ENCODE measurements at regions not wholly inside any gene's neighbourhood (a gene's known extent, or its start where the extent isn't known, plus 50 kb on each side); places are given as distances from the start of the nearest gene placed in this dataset.

DNA sequence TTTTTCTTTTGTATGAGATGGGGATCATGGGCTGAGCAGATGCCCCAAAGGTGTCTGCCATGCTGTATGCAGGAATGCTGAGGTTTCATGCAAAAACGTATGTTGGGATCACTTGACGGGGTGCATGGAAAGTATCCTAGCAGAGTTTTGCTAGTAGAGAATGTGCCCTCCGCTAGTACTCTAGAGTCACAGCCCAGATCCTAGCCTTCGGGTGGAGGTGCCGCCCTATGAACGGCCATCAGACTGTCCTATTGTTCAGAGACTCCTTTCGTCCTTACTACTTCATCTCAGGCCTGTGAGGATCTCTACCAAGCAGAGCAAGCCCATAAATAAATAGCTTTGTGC lies 69.6 kb upstream of the SPATA31E1 start:
- H3K4me3 ChIP-seq (ENCODE audit: control insufficient read depth, low read depth, low read length): no peak overlapping the region
- DNase-seq (ENCODE audit: low read depth): no peak
- TF ChIP-seq, protein P1, sequence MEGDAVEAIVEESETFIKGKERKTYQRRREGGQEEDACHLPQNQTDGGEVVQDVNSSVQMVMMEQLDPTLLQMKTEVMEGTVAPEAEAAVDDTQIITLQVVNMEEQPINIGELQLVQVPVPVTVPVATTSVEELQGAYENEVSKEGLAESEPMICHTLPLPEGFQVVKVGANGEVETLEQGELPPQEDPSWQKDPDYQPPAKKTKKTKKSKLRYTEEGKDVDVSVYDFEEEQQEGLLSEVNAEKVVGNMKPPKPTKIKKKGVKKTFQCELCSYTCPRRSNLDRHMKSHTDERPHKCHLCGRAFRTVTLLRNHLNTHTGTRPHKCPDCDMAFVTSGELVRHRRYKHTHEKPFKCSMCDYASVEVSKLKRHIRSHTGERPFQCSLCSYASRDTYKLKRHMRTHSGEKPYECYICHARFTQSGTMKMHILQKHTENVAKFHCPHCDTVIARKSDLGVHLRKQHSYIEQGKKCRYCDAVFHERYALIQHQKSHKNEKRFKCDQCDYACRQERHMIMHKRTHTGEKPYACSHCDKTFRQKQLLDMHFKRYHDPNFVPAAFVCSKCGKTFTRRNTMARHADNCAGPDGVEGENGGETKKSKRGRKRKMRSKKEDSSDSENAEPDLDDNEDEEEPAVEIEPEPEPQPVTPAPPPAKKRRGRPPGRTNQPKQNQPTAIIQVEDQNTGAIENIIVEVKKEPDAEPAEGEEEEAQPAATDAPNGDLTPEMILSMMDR (conservative IDR thresholded peaks at IDR 0.05; ENCODE audit: control insufficient read depth, insufficient read depth, low read depth, low read length): no peak

DNA sequence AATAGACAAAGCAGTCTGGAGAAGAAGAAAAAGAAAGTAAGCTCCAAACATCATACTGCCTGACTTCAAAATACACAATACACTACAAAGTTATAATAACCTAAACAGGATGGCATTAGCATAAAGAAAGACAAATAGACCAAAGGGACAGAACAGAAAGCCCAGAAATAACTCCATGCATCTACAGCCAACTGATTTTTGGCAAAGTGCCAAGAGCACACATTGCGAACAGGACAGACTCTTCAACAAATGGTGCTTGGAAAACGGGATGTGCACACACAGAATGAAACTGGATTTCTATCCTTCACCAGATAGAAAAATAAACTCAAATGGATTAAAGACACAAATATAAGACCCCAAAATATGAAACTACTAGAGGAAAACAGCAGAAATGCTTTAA lies 66.6 kb upstream of the SPATA31E1 start:
- H3K4me3 ChIP-seq (ENCODE audit: control insufficient read depth, low read depth, low read length): no peak overlapping the region
- TF ChIP-seq, protein P1 (conservative IDR thresholded peaks at IDR 0.05; ENCODE audit: control insufficient read depth, insufficient read depth, low read depth, low read length): no peak
- peak; percentile 49 for DNase-seq (ENCODE audit: low read depth)

DNA sequence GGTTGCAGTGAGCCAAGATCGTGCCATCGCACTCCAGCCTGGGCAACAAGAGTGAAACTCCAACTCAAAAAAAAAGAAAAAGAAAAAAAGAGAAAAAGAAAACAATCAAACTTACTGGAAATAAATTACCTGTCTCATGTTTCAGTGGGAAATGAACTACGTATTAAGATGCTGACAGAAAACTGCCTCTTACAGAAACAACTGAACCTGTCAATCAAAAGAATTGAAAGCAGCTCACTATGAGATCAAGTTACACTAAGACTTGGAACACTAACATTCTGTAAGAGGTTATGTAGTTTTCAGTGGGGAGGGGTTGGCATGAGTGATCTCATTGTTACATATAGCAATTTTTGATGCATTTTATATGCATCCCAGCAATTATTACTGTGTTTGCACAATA lies 64.4 kb upstream of the SPATA31E1 start:
- H3K4me3 ChIP-seq (ENCODE audit: control insufficient read depth, low read depth, low read length): no peak overlapping the region
- TF ChIP-seq, protein P1 (conservative IDR thresholded peaks at IDR 0.05; ENCODE audit: control insufficient read depth, insufficient read depth, low read depth, low read length): no peak
- DNase-seq (ENCODE audit: low read depth): no peak

DNA sequence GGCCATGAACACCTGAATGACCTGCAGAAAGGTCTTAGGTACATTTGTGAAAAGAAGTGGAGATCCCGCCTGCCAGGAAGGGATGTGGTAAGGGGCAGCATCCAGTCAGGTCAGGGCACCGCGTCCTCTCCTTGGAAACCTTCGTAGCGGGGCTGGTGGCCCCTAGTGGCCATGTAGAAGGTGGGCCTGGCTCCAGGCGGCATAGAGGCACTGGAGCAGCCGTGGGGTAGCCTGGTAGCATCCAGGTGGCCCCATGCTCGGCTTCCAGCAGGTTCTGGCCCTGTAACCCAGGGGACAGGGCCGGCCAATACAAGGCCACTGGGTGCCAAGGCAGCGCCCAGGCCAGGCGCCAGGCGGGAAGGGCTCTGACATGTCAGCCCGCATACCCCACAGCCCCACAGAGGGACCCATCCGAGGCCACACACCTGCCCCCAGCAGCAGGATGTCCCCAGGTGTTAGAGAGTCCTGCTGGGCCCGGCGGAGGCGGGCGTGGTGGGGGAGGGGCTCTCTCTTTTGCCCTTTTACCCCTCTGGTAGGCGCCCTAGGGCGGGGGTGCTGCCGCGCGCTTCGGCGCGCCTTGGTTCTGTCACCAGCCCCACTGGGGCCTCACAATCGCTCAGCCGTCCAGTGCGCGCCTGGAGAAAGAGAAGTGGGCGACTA lies 58.3 kb upstream of the SPATA31E1 start:
- no peak overlapping the region for H3K4me3 ChIP-seq (ENCODE audit: control insufficient read depth, low read depth, low read length)
- no peak for DNase-seq (ENCODE audit: low read depth)
- TF ChIP-seq, protein P1 (conservative IDR thresholded peaks at IDR 0.05; ENCODE audit: control insufficient read depth, insufficient read depth, low read depth, low read length): no peak

DNA sequence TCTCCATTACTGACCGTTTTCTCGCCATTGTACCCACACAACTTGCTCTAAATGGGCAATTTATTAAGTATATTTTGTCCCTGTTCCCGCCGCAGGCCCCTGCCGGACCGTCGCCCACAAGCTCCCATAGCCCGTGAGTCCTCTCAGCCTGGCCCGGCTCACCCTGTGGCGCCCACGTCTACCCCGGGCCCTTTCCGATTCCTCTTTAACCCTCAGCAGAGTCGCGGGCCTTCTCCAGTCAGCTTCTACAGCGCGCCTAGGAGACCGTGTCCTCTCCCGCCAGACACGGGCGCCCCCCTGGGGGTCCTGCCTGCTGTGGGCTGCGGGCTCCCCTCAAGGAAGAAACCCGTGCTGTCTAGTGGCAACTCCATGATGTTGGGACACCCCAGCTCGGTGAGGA lies 57.8 kb upstream of the SPATA31E1 start:
- H3K4me3 ChIP-seq (ENCODE audit: control insufficient read depth, low read depth, low read length): no peak overlapping the region
- no peak for DNase-seq (ENCODE audit: low read depth)
- TF ChIP-seq, protein P1 (conservative IDR thresholded peaks at IDR 0.05; ENCODE audit: control insufficient read depth, insufficient read depth, low read depth, low read length): no peak

DNA sequence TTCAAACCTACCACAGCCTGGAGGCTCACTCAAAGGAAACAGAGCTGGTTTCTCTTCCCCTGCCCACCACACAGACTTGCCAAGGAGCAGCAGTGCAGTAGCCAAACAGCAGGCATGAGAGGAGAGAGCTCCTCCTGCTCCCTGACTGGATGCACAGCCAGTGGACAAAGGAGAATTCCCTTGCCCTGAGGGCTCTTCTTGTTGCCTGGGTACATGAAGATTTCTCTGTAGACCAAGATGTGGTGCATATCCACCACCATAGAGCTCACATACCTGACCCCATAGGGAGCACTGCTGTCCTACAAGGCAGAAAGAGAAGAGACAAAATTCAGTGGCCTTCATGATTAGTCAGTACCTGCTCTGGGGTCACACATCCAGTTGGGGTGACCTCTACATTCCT lies 56.3 kb upstream of the SPATA31E1 start:
- no peak overlapping the region for H3K4me3 ChIP-seq (ENCODE audit: control insufficient read depth, low read depth, low read length)
- TF ChIP-seq, protein P1 (conservative IDR thresholded peaks at IDR 0.05; ENCODE audit: control insufficient read depth, insufficient read depth, low read depth, low read length): no peak
- no peak for DNase-seq (ENCODE audit: low read depth)

DNA sequence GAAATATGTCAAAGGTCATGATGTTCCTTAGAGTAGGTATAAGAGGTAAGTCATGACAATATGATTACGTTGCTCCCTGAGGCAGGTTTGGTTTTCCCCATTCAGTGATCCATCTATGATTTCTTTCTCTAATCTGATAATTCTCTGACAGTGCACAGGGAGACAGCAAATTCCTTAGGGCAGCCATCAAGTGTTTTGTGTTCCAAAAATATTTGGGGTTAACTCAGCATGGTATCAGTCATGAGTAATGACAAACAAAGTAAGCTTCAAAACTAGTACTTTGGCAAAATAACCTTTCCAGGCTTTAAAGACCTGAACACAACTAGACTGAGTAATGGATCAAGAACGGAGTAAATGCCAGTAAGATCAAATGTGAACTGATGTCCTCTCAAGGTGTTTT lies 55.3 kb upstream of the SPATA31E1 start:
- DNase-seq (ENCODE audit: low read depth): no peak
- TF ChIP-seq, protein P1 (conservative IDR thresholded peaks at IDR 0.05; ENCODE audit: control insufficient read depth, insufficient read depth, low read depth, low read length): no peak
- no peak overlapping the region for H3K4me3 ChIP-seq (ENCODE audit: control insufficient read depth, low read depth, low read length)
